DND-41 (cell line): ENCODE measurements at regions not wholly inside any gene's neighbourhood (a gene's known extent, or its start where the extent isn't known, plus 50 kb on each side); places are given as distances from the start of the nearest gene placed in this dataset.

Experiments used
- ATAC-seq: fragments of 200-7000 bp; cut with Tn5 transposase; 3 replicates; pipeline ENCODE4 v1.9.1; 2021; ENCODE audit warnings: low read depth; ENCODE audit not compliant: insufficient read depth
- DNase-seq: peaks from one replicate; pipeline ENCODE4 v3.0.0-alpha.2; 2020
- H2AFZ ChIP-seq: 2 replicates; pipeline ENCODE4 v1.6.0; 2012; ENCODE audit warnings: low read depth, low read length
- H3K27ac ChIP-seq: 2 replicates; pipeline ENCODE4 v1.5.1; 2012; ENCODE audit warnings: low read length, inconsistent platforms
- H3K27me3 ChIP-seq: fragments of 200-600 bp; sonication (generic); 2 replicates; pipeline ENCODE4 v1.6.0; 2012; ENCODE audit warnings: low read length, mild to moderate bottlenecking, inconsistent platforms; ENCODE audit not compliant: insufficient read depth, poor library complexity
- H3K36me3 ChIP-seq: 2 replicates; pipeline ENCODE4 v1.5.1; 2012; ENCODE audit warnings: low read length, inconsistent platforms; ENCODE audit not compliant: insufficient read depth
- H3K4me1 ChIP-seq: 2 replicates; pipeline ENCODE4 v1.5.1; 2012; ENCODE audit warnings: mild to moderate bottlenecking, low read length; ENCODE audit not compliant: insufficient read depth
- H3K4me2 ChIP-seq: 2 replicates; pipeline ENCODE4 v1.6.0; 2012; ENCODE audit warnings: mild to moderate bottlenecking, moderate library complexity, low read length, inconsistent platforms; ENCODE audit not compliant: insufficient read depth
- H3K4me3 ChIP-seq, 2 experiments: fragments of 200-600 bp in 1 of 2; shearing (Covaris generic) in 1 of 2; 2 replicates each; pipeline ENCODE4 v1.5.1; 2012 to 2016; ENCODE audit warnings: inconsistent platforms in 2 of 2, low read length in 2 of 2, mild to moderate bottlenecking in 2 of 2, low read depth in 1 of 2, moderate library complexity in 1 of 2
- H3K79me2 ChIP-seq: 2 replicates; pipeline ENCODE4 v1.6.0; 2012; ENCODE audit warnings: low read length, inconsistent platforms; ENCODE audit not compliant: insufficient read depth
- H3K9ac ChIP-seq: 2 replicates; pipeline ENCODE4 v1.6.0; 2012; ENCODE audit warnings: low read depth, mild to moderate bottlenecking, inconsistent platforms, low read length, moderate library complexity
- H3K9me3 ChIP-seq: 2 replicates; pipeline ENCODE4 v1.5.1; 2012; ENCODE audit warnings: low read length, moderate library complexity, mild to moderate bottlenecking, inconsistent platforms; ENCODE audit not compliant: insufficient read depth, severe bottlenecking
- H4K20me1 ChIP-seq: 2 replicates; pipeline ENCODE4 v1.6.0; 2012; ENCODE audit warnings: low read length; ENCODE audit not compliant: insufficient read depth
- CTCF ChIP-seq: IDR thresholded peaks from 2 replicates; pipeline ENCODE4 v1.5.1; 2012; ENCODE audit warnings: borderline replicate concordance, low read length, moderate library complexity, mild to moderate bottlenecking; ENCODE audit not compliant: poor library complexity, severe bottlenecking; ENCODE audit errors: extremely low read depth
- EZH2 ChIP-seq: IDR thresholded peaks from 3 replicates; pipeline ENCODE4 v1.6.1; 2012; ENCODE audit warnings: borderline replicate concordance, low read depth, mild to moderate bottlenecking, moderate library complexity, low read length, inconsistent platforms; ENCODE audit not compliant: severe bottlenecking

GRCh38 chr4:82049294-82049693, 324.5 kb downstream of the HNRNPD start:
- Histone ChIP-seq H3K9ac (no peak overlapping the region), H3K4me3 (no peak overlapping the region), H3K27me3 (no peaks in the 10 kb centered on the region), H3K4me2 (no peak overlapping the region), H3K36me3 (no peaks in the 10 kb centered on the region), H3K9me3 (no peaks in the 10 kb centered on the region), H3K27ac (no peak overlapping the region), H2AFZ (no peak overlapping the region), H3K79me2 (no peaks in the 10 kb centered on the region), H3K4me1 (no peaks in the 10 kb centered on the region), H4K20me1 (no peaks in the 10 kb centered on the region)
- ATAC-seq: no peak
- DNase-seq: no peak
- TF ChIP-seq EZH2: no peak
- no peak for TF ChIP-seq CTCF

- Histone ChIP-seq H3K4me2 (no peak overlapping the region), H3K36me3 (no peaks in the 10 kb centered on the region), H2AFZ (no peak overlapping the region), H4K20me1 (no peaks in the 10 kb centered on the region), H3K9ac (no peak overlapping the region), H3K27ac (no peak overlapping the region), H3K27me3 (no peaks in the 10 kb centered on the region), H3K9me3 (no peaks in the 10 kb centered on the region), H3K79me2 (no peaks in the 10 kb centered on the region), H3K4me1 (no peaks in the 10 kb centered on the region), H3K4me3 (no peak overlapping the region)
- ATAC-seq: no peak
- no peak for DNase-seq
- no peak for TF ChIP-seq CTCF
- no peak for TF ChIP-seq EZH2
Observed at GRCh38 chr4:82047731-82048130, 326.1 kb downstream of the HNRNPD start.

GRCh38 chr4:82046796-82047195, 327.0 kb downstream of the HNRNPD start:
- no peak overlapping the region for H2AFZ ChIP-seq
- H3K4me3 ChIP-seq: no peak overlapping the region
- no peaks in the 10 kb centered on the region for H4K20me1 ChIP-seq
- H3K4me1 ChIP-seq: no peaks in the 10 kb centered on the region
- no peak for ATAC-seq
- H3K9ac ChIP-seq: no peak overlapping the region
- no peaks in the 10 kb centered on the region for H3K27me3 ChIP-seq
- H3K9me3 ChIP-seq: no peaks in the 10 kb centered on the region
- no peak overlapping the region for H3K4me2 ChIP-seq
- H3K36me3 ChIP-seq: no peaks in the 10 kb centered on the region
- no peak for DNase-seq
- H3K79me2 ChIP-seq: no peaks in the 10 kb centered on the region
- TF ChIP-seq CTCF (no peak), EZH2 (no peak)
- no peak overlapping the region for H3K27ac ChIP-seq

- H3K9me3 ChIP-seq: no peaks in the 10 kb centered on the region
- no peaks in the 10 kb centered on the region for H3K27me3 ChIP-seq
- H3K4me3 ChIP-seq: no peak overlapping the region
- DNase-seq (no peak), ATAC-seq (no peak)
- no peak for TF ChIP-seq EZH2
- TF ChIP-seq CTCF: no peak
- no peaks in the 10 kb centered on the region for H3K36me3 ChIP-seq
- no peaks in the 10 kb centered on the region for H3K4me1 ChIP-seq
- no peak overlapping the region for H2AFZ ChIP-seq
- no peak overlapping the region for H3K9ac ChIP-seq
- H3K4me2 ChIP-seq: no peak overlapping the region
- H3K79me2 ChIP-seq: no peaks in the 10 kb centered on the region
- no peak overlapping the region for H3K27ac ChIP-seq
- H4K20me1 ChIP-seq: no peaks in the 10 kb centered on the region
Observed at GRCh38 chr4:82045267-82045666, 328.5 kb downstream of the HNRNPD start.
